NB4 (cell line): ENCODE measurements at regions not wholly inside any gene's neighbourhood (a gene's known extent, or its start where the extent isn't known, plus 50 kb on each side); places are given as distances from the start of the nearest gene placed in this dataset.

Experiments
- DNase-seq: peaks from one replicate; pipeline ENCODE4 v3.0.0; 2010; ENCODE audit warnings: low read depth
- H3K4me3 ChIP-seq: one replicate; pipeline ENCODE4 v1.5.1; 2011; ENCODE audit warnings: mild to moderate bottlenecking, low read depth, low read length, moderate library complexity
- MYC ChIP-seq: IDR thresholded peaks from 2 replicates; pipeline ENCODE4 v1.6.1; 2011; ENCODE audit warnings: low read depth, low read length
- POLR2A ChIP-seq: IDR thresholded peaks from 2 replicates; pipeline ENCODE4 v1.6.1; 2011; ENCODE audit warnings: mild to moderate bottlenecking; ENCODE audit not compliant: insufficient read length; ENCODE audit errors: extremely low read depth
- TF ChIP-seq, protein P1 (sequence below): IDR thresholded peaks from 2 replicates; pipeline ENCODE4 v1.6.1; 2011; ENCODE audit warnings: low read depth, low read length
- TF ChIP-seq, protein P2 (sequence below): IDR thresholded peaks from one replicate; pipeline ENCODE4 v1.5.1; 2012; ENCODE audit warnings: low read depth, low read length

DNA sequence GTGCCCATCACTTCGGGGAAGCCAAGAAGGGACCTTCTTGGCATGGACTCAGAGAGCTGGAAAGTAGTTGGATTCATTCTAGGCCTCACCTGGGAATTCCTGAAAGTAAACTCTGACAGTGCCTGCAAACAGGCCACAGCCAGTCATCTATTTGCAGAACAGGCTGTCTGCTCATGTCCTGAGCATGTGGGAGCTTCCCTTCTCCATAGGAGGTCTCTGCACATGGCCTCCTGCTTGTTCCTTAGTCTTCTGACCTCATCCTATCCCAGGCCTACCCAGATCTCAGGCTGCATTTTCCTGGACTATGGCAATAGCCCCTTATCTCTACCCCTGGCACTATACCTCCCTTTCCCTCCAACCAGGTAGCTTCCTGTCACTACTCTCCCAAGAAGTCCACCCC lies 67.2 kb upstream of the FSTL4 start:
- TF ChIP-seq, protein P1, sequence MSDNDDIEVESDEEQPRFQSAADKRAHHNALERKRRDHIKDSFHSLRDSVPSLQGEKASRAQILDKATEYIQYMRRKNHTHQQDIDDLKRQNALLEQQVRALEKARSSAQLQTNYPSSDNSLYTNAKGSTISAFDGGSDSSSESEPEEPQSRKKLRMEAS = no peak
- no peak for TF ChIP-seq MYC
- no peak for TF ChIP-seq POLR2A
- DNase-seq = no peak
- no peak overlapping the region for H3K4me3 ChIP-seq

DNA sequence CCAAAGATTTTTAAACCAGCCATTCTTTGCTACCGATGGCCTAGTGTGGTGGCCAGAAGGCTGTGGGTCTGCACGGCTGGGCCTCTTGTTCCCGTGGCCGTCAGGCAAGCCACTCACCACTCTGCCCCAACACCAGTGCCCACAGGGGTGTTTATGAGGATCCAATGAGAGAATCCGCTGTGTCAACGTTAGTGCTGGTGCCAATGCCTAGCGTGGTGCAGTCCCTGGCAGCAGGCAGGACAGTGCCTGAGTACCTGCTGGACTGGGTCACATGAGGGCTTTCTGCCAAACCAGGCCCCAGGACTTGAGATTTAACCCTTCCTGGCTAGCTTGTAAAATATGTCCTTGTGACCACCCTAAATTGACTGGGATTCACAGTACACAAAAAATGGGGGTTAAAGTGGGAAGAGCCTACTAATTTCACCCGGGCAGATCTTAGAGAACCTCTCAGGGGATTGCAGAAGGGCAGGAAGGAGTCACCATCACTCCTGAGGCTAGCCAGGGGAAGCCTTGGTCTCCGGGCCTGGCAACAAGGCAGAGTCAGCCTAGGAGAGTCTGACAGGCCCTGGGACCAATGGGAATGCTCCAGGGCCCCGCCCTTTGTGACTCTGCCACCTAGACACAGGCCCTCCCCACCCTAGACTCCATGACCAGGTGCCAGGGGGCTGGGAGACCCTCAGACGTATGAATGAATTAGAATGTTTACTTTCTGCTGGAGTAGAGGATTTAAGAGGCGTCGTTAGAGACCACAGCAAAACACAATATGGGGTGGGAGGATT lies 63.2 kb upstream of the FSTL4 start:
- no peak overlapping the region for H3K4me3 ChIP-seq
- no peak for DNase-seq
- TF ChIP-seq, protein P2, sequence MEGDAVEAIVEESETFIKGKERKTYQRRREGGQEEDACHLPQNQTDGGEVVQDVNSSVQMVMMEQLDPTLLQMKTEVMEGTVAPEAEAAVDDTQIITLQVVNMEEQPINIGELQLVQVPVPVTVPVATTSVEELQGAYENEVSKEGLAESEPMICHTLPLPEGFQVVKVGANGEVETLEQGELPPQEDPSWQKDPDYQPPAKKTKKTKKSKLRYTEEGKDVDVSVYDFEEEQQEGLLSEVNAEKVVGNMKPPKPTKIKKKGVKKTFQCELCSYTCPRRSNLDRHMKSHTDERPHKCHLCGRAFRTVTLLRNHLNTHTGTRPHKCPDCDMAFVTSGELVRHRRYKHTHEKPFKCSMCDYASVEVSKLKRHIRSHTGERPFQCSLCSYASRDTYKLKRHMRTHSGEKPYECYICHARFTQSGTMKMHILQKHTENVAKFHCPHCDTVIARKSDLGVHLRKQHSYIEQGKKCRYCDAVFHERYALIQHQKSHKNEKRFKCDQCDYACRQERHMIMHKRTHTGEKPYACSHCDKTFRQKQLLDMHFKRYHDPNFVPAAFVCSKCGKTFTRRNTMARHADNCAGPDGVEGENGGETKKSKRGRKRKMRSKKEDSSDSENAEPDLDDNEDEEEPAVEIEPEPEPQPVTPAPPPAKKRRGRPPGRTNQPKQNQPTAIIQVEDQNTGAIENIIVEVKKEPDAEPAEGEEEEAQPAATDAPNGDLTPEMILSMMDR = no peak
- TF ChIP-seq, protein P1 = no peak
- TF ChIP-seq MYC = no peak
- TF ChIP-seq POLR2A = no peak

GRCh38 chr5:133670336-133670735 lies 58.0 kb upstream of the FSTL4 start:
- no peak overlapping the region for H3K4me3 ChIP-seq
- TF ChIP-seq, protein P1 = no peak
- TF ChIP-seq POLR2A (no peak), MYC (no peak)
- TF ChIP-seq, protein P2 = no peak
- no peak for DNase-seq

GRCh38 chr5:133669472-133669871 lies 57.1 kb upstream of the FSTL4 start:
- DNase-seq = no peak
- TF ChIP-seq, protein P2 = no peak
- TF ChIP-seq, protein P1 = no peak
- TF ChIP-seq MYC = no peak
- TF ChIP-seq POLR2A = no peak
- no peak overlapping the region for H3K4me3 ChIP-seq

- no peak overlapping the region for H3K4me3 ChIP-seq
- no peak for DNase-seq
- no peak for TF ChIP-seq POLR2A
- TF ChIP-seq, protein P2 = no peak
- TF ChIP-seq, protein P1 = no peak
- no peak for TF ChIP-seq MYC
Observed at GRCh38 chr5:133668458-133668857, 56.1 kb upstream of the FSTL4 start.

DNA sequence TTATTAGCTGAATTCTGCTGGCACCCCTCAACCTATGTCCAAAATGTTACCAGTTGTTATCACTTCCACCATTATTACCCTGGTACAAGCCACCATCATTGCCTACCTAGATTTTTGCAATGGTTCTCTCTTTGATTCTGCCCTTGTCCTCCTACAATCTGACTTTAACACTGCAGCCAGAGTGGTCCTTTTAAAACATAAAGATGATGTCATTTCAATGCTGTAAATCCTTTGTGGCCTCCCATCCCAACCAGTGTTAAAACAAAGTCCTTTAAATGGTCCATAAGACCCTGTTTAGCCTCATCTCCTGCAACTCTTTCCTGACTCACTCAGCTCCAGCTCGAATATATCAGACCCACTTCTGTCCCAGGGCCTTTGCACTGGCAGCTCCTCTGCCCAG lies 54.9 kb upstream of the FSTL4 start:
- no peak for DNase-seq
- H3K4me3 ChIP-seq = no peak overlapping the region
- no peak for TF ChIP-seq MYC
- TF ChIP-seq, protein P2 = no peak
- TF ChIP-seq, protein P1 = no peak
- no peak for TF ChIP-seq POLR2A
